ENCODE measurements at regions not wholly inside any gene's neighbourhood (a gene's known extent, or its start where the extent isn't known, plus 50 kb on each side); places are given as distances from the start of the nearest gene placed in this dataset.

GRCh38 chr5:175162036-175162435 is 281.9 kb downstream of the DRD1 start:
- DNase-seq: no peak

GRCh38 chr5:175159956-175160355 is 284.0 kb downstream of the DRD1 start:
- no peak for DNase-seq

GRCh38 chr5:175148636-175149172 is 295.3 kb downstream of the DRD1 start:
- no peak for DNase-seq

- DNase-seq: no peak
Measured at GRCh38 chr5:175146733-175147132, 297.2 kb downstream of the DRD1 start.

- DNase-seq: no peak
Measured at GRCh38 chr5:175141421-175141820, 302.6 kb downstream of the DRD1 start.

- DNase-seq: no peak
Measured at GRCh38 chr5:175133185-175133584, 310.8 kb downstream of the DRD1 start.

- DNase-seq: no peak
Measured at GRCh38 chr5:175131432-175131831, 312.6 kb downstream of the DRD1 start.

- no peak for DNase-seq
Measured at GRCh38 chr5:175129619-175130018, 314.4 kb downstream of the DRD1 start.

GRCh38 chr5:175129121-175129520 is 314.9 kb downstream of the DRD1 start:
- DNase-seq: no peak

GRCh38 chr5:175124821-175125220 is 319.2 kb downstream of the DRD1 start:
- DNase-seq: no peak

- no peak for DNase-seq
Measured at GRCh38 chr5:175124251-175124813, 319.6 kb downstream of the DRD1 start.

GRCh38 chr5:175123542-175123941 is 320.4 kb downstream of the DRD1 start:
- no peak for DNase-seq

GRCh38 chr5:175121457-175121856 is 322.5 kb downstream of the DRD1 start:
- DNase-seq: no peak

GRCh38 chr5:175120412-175120811 is 323.6 kb downstream of the DRD1 start:
- DNase-seq: no peak

GRCh38 chr5:175118700-175119309 is 325.2 kb downstream of the DRD1 start:
- no peak for DNase-seq

- DNase-seq: no peak
Measured at GRCh38 chr5:175116466-175117048, 327.4 kb downstream of the DRD1 start.

- no peak for DNase-seq
Measured at GRCh38 chr5:175115831-175116230, 328.2 kb downstream of the DRD1 start.

GRCh38 chr5:175113947-175114346 is 330.0 kb downstream of the DRD1 start:
- no peak for DNase-seq

GRCh38 chr5:175109058-175109755 is 334.8 kb downstream of the DRD1 start:
- no peak for DNase-seq

- DNase-seq: no peak
Measured at GRCh38 chr5:175107865-175108264, 336.1 kb downstream of the DRD1 start.

- no peak for DNase-seq
Measured at GRCh38 chr5:175107028-175107588, 336.9 kb downstream of the DRD1 start.

GRCh38 chr5:175104677-175105076 is 339.3 kb downstream of the DRD1 start:
- DNase-seq: no peak

GRCh38 chr5:175103746-175104145 is 340.2 kb downstream of the DRD1 start:
- DNase-seq: no peak

- DNase-seq: no peak
Measured at GRCh38 chr5:175102717-175103116, 341.3 kb downstream of the DRD1 start.
